Activated T-cell treated with anti-CD3 and anti-CD28 coated beads, Interleukin-2, amount 50 U/mL, for 48 hours (primary cell): ENCODE measurements at regions not wholly inside any gene's neighbourhood (a gene's known extent, or its start where the extent isn't known, plus 50 kb on each side); places are given as distances from the start of the nearest gene placed in this dataset.
"Not testable (repeated sequence)": the region's sequence is repeated elsewhere in the genome, so short reads cannot be mapped to it uniquely, and the experiment has no call there.

ENCODE experiments used
- DNase-seq, 2 experiments: peaks; one replicate each; pipeline ENCODE4 v3.0.0-alpha.2; 2020

DNA sequence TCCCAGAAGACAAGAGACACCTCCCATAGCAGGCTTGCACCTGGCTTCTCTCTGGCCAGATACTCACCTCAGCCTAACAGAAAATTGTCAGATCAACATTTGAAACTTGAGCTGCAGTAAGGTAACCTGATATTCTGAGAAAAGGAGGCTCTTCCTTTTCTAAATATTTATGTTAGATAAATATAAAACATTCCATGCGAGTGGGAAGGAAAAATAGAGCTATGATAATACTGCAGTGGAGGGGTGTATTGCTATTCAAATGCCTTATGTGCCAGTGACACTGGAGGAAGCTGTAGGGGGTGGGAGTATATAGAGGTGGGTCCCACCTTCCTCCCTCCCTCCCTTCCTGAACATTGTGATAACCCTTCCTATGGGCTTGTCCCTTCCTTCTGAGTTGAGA lies 515.5 kb upstream of the CHAC2 start:
- DNase-seq = no peak

DNA sequence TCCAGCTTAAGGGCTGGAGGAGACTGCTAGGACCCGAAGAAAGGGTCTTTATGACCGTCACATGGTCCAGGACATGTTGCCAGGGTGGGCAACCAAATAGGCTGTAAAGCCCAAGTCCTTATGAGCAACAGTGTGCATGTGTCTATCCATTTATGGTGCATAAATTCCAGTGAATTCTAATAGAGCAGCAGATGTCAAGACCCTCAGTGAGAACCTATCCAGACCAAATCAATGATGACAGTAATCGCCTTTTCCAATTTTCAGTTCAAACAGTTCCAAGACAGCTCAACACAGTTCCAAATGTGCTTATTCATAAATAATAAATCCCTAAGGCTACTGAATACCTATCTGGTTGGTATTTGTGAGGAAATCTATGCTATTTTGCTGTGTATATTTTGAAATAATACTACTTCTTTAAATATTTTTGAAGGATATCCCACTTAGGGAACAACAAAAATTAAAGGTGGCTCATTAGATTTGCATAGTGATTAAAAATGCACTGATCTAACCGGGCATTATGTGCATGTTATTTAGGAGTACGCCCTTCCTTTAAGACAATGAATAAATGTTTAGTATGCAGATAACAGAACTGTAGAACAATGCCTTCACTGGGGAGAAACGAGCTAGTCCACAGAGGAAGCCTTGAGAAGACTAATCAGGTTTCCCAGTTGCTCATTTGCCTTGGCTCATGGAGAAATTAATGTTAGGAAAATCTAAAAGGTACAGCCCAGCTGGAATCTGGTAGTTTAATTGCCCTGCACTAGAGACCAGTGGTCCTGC lies 519.5 kb upstream of the CHAC2 start:
- DNase-seq = no peak

DNA sequence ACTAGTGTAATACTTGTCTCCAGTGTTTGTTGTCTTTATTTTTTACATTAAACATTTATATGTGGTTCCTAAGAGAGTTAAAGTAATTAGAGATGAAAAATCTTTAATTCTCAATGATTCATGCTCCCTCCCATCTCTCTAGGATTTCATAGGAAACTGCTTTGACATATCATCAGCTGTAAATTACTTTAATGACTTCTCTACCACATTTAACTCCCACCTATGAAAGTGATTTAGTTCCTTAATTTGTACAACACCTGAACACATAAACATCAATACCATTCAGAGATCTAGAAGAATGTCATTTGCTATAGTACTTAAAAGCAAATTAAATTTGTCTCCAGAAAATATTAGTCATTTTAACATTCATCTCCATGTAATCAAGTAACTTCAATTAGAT lies 524.2 kb upstream of the CHAC2 start:
- no peak for DNase-seq

DNA sequence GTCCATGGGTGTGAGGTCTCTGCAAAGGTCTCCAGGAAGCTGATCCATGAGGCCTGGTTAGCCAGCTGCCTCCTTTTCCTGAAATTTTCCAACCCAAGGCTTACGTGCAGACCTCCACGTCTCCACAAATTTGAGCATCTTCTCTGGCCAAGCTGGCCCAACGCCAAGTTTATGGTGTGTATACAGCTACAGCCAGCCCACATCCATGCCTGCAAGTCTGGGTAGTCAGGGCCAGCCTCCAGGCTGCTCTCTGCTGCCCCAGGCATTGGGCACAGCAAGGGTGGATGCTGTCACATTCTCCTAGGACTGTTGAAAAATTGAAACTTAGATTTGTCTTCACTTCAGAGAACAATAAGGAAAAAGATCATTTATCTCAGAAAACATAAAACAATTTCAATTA lies 525.5 kb upstream of the CHAC2 start:
- DNase-seq = no peak

DNA sequence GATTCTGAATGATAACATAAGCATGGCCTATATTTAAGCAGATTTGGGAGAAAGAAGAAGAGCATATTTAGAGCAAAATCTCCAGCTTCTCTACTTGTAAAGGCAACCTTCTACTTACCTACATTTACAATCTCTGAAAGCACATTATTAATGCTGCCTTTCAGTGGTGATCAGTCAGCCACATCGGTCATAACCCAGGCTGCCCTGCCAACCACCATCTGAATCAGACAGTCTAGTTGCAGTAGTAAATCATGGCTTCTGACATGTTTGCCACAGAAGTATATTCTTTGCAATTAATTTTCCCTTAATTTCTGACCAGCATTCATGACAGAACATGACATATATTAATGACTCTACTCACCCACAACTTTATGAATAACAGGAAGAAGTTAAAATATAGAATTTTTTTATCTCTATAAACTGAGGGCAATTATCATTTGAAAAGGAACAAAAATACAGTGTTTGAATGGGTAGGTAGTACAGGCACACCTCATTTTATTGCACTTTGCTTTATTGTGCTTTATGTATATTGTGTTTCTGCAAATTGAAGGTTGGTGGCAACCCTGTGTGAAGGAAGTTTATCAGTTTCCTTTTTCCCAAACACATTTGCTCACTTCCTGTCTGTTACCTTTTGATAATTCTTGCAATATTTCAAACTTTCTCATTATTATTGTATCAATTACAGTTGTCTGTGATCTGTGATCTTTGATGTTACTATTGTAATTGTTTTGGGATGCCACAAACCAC lies 531.6 kb upstream of the CHAC2 start:
- no peak for DNase-seq

DNA sequence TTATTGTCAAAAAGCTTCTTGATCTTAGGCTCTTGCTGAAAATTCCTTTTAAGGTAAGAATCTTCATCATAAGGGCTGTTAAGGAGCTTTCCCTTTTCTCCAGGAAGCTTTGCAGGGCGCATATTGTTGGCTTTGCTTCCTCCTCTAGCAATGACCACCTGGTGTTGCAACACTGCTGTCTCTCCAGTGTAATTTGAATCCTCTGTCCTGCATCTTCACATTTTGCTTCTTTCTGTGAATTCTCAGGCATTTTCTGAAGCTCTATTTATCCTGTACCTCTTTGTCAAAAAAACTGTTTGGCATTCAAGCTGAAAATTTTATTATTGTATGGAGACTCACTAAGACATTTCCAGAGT lies 533.1 kb upstream of the CHAC2 start:
- no peak for DNase-seq

DNA sequence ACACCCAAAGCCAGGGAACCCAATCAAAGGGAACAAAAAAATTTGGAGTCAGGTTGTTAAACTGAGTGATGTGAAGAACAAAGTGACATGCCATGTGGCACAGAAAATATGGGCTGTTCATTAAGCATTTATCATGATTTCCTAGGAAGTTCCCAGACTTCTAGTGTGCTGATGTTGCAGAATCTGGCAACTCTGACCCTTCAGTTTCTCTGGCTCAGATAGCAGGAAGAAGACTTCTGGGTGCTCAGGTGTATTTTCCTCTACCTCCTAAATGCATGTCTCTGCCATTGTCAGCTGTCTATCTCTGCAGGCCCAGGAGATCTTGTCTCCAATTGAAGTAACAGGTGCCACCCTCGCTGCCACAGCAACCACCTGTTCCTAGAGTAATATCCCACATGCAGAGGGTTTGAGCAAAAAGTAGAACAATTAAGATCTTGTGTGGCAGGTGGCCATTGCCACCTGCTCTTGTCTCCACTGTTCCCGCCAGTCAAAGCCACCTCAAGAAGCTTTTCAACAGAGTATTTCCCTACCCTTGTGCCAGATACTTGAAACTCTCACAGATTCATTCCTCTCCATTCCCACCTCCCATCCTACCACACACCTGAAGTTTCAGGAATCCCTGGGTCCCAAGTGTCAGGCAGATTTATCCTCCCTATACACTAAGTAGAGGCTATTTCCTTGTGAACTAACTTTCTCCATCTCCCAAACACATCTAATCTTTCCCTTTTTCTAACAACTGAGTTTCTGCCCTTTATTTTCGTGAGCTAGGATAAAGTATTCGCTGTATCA lies 533.7 kb upstream of the CHAC2 start:
- DNase-seq = no peak

DNA sequence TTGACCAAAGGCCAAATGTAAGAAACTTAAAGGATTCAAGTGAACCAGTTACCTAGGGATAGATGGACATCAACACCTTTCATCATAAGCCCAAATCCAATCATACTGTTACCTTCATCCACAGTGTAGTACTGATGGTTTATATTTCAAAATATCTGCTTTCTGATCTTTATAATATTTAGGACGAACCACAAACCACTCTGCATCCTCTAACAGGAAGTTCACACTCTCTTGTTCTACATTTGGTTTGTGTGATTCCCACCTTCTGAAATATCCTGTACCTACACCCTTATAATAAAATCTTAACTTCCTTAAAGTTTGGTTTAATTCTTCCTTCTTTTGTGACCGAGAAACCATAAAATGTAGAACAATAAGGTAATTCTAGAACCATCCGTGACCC lies 535.7 kb upstream of the CHAC2 start:
- DNase-seq = no peak

DNA sequence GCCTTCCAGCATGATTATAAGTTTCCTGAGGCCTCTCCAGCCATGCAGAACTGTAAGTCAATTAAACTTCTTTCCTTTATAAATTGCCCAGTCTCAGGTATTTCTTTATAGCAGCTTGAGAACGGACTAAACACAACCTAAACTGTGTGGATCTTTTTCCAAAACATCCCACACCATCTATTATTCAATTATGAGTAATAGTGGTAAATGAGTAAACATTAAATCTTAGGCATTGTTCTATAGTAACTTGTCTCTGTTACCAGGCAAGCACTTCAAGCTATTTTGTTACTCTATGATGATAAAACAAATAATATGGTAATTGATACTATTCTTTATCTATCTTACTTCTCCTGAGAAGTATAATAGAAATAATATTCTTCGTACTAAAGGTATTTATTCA lies 536.9 kb upstream of the CHAC2 start:
- no peak for DNase-seq

DNA sequence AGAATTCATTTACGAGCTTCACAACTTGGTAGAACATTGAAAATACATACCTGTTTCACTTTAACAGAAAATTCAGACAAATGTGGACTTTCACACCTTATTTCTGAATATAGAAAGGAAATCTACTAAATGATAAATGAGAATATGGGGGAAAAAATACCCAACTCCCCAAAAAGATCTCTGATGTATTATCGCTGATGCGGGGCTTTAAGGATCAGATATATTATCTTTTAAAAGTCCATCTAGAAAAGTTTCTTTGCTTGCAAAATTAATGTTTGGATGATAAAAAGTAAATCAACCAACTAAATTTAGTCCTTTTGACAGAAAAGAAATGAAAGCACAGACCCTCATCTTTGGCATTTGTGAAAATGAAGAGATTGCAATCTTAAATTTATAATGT lies 540.1 kb upstream of the CHAC2 start:
- no peak for DNase-seq

DNA sequence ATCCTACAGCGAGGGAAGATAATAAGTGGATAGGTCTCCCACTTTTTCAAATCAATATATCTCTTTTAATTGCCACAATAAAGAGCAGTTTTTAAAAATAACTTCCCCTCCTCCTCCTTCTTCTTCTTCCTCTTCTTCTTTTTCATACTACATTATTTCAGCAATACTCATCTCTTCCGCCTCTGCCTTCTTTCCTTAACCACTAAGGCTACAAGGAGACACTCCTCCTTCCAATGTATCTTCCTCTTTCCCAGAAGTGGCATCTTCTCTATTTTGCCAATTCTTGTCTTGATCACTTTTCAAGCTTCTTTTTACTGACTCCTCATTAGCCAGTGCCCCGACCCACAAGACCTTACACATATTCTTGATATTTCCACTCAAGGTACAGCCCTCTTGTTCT lies 546.6 kb upstream of the CHAC2 start:
- no peak for DNase-seq

DNA sequence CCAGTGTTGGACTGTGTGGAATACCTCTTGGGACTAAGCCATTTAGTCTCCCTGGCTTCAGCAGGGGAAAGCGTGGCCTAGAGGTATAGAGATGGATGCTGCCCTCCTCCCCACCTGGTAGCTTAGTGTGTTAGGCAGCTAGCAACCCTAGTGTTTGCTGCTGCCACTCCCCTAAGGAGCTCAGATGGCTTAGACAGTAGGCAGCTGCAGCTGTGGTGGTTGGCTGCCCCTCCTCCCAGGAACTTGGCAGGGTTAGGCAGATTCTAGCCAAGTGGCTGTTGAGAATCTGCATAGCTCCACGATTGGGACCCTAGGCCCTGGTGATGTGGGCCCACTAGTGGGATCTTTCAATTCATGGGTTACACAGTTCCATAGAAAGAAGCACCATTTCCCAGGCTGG lies 550.4 kb upstream of the CHAC2 start:
- DNase-seq = no peak

DNA sequence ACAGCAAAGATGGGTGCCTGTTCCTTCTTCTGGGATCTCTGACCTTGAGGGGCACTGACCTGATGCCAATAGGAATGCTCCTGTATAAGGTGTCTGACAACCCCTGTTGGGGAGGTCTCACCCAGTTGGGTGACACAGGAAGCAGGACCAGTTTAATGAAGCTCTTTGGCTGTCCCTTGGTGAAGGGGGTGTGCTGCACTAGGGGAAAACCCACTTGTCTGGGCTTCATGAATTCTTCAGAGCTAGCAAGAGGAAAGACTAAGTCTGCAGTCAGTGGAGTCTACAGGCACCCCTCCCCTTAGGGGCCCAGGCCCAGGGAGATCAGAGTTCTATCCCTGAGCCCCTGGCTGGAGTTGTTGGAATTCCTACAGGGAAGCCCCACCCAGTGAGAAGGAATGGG lies 550.8 kb upstream of the CHAC2 start:
- DNase-seq = no peak

DNA sequence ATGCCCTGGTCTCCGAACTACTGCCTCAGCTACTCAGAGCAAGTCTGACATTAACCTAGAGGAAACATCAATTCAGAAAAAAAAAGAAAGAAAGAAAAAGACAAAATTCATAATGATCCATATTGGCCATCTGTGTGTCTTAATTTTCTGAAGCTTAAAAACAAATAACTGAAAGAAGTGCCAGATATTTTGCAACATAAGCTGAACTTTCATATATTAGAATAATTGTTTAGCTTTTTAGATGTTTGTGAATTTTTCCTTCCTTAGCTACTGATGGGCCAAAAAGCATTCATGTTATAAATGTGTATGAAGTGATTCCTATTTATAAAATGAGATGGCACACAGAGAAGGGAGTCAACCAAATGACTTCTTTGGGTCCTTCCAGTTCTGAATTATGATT lies 555.0 kb upstream of the CHAC2 start:
- DNase-seq = no peak

DNA sequence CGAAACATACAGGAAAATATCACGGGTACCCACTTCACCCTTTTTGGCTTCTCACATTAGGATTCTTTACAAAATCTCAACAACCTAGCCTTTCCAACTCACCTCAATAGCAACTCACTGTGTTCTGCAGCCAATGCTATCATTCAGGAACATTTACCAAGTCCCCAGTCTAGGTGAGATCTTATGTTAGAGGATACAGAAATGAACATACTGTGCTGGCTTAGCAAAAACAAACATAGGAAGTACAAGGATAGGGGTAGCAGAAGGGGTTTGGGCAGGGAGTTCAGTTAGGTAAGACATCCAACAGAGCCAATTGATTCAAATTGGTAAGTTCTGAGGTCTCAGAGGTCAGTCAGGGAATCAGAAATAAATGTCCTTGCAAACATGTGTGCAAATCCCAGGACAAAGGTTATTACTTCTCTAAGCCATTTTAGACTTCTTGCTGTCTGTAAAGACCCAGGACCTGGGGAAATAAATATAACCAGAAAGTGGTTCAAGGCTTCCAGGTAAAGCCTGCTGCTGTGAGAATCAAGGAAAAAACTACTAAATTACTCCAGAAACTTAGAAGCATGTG lies 556.3 kb upstream of the CHAC2 start:
- DNase-seq = no peak

DNA sequence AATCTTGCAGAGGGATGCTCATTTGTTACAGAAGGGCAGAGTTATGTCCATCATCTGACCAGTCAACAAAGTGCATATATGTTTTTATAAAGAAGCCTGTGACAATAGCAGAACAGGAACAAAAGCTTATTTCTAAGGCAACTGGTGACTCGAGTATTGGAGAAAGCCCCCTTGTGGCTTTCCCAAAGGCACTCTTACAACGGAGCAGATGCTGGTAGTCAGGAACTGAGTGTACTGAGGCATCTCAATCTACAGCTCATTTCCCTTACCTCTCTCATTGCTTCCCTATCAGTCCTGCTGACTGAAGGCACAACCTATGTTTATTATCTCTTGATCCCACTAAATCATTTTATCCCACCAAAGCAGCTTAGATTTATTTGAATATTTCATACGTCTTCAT lies 557.1 kb upstream of the CHAC2 start:
- DNase-seq = no peak

DNA sequence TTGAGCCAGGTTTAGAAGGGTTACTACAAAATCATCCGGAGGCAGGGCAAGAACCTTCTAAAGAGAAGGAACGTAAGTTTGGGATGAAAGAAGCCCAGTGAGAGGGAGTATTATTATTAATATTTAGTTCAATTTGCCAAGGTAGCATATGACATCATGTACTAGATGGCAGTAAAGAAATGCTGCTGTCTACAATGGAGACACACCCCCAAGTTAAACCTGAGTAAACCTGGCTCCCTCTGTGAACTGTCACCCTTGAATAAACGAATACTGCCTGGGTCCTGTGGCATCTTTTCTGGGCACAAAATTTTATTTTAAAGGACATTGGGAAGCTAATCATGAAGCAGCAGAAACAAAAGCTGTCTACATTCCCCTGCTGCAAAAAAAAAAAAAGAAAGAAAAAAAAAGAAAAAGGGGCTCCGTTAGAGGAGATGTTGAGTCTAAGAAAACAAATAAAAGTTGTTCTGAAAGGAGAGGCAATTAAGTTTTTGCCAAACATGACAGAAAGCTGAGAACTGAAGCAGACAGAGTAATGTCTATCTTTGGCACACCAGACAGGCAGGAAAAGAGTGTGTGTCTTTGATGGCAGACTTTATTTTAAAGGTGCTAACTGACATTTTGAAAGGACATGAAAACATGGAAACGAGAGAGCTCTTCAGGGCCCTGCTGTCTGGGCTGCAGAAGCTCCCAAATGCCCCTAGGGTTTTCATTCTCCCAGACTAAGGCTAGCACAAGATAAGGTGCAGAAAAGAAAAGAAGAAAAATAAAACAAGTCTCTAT lies 557.7 kb upstream of the CHAC2 start:
- no peak for DNase-seq

DNA sequence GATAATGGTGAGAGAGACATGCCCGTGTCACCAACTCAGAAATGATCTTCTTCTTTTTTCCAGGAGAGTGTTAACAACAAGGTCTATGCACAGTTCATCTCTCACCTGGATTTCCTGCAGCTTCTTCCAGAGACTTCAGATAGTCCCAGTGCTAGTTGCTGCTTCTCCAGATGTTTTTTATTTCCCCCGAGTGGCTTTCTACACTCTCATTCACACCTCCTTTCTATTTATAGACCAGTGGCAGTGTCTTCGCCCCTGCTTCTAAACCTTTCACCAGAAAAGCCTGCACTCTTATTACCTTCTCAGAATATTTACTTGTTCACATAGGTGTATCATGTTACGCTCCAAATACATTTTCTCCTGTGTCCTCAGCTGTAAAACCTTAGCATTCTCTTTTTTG lies 558.8 kb upstream of the CHAC2 start:
- DNase-seq = no peak

DNA sequence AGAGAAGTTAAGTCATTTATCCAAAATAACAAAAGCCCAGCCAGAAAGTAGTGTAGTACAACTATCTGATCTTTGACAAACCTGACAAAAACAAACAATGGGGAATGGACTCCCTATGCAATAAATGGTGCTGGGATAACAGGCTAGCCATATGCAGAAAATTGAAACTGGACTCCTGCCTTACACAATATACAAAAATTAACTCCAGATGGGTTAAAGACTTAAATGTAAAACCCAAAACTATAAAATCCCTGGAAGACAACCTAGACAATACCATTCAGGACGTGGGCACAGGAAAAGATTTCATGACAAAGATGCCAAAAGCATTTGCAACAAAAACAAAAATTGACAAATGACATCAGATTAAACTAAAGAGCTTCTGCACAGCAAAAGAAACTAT lies 561.4 kb upstream of the CHAC2 start:
- DNase-seq = not testable (repeated sequence)

DNA sequence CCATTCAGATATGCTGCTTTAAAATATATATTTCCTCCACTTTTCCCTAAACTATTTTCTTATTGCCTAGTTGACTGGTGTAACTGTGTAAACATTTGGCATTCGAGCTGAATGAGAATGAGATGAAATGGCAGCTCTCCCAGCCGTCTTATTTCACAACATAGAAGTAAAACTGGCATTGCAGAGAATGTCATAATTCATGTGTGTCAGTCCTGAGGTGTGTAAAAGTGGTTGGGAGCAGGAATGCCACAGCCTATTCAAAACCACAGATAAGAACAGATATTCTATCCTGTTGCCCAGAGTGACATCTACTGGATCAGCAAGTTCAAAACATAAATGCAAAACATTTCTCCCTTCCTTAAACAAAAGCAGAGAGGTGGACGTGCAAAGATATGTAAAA lies 565.5 kb upstream of the CHAC2 start:
- DNase-seq = no peak

DNA sequence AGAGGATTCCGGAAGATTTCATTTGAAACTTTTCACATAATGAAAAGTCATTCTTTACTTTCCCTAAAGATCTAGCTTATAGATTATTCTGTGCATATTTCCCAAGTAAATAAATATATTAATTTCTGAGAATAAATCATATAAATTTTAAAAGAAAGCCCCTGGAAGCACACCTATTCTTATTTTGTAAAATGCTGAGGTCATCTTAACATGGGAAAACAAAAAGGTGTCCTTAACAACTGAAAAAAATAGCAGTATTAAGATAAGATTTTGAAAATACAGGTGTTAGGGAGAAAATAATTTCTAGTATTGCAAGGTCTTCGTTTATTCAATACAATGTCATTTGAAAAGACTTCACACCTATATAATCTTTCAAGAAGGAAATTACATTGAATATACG lies 567.5 kb upstream of the CHAC2 start:
- DNase-seq = no peak

DNA sequence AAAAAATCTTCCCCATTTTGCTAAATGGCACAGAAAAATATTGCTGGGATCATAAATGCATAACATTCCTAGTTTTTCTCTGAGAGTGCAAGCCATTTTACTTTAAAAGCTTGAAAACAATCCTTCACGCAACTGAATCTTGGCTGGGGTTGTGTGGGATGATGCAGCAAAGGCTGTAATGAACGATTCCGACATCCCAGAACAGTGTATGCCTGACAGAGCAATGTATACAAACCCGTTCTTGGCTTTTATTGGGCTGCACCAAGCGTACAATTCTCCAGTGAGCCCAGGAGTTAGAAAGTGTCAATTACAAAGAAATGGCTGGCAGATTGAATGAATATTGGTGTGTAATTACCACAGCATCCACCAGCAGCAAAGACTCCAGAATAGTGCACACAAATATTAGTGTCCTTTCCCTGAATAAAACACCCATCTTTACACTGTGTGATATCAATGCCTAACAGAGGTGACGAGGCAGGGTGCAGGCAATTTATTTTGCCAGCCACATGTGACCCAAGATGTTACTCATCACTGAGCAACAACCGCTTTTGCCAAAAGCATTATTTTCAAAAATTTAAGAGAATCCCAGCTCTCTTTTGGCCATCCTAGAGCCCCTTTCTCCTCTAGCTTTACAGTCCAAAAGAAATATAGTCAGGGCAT lies 578.6 kb upstream of the CHAC2 start:
- DNase-seq = no peak
